A673 (cell line): ENCODE measurements at regions not wholly inside any gene's neighbourhood (a gene's known extent, or its start where the extent isn't known, plus 50 kb on each side); places are given as distances from the start of the nearest gene placed in this dataset.

Source experiments
- BruUV-seq: library from RNA; stranded (reverse); fragments of 400-500 nt; replicated peaks from 2 replicates; lab custom pipeline; 2021; lab: Mats Ljungman, UMichigan
- CTCF ChIA-PET: fragments of 300-600 bp; sonication (Branson Sonifier 250); formaldehyde crosslinking; loops from one replicate; lab custom pipeline; 2022; ENCODE audit warnings: antibody characterized with exemption; lab: Charles Lee
- POLR2A ChIA-PET: fragments of 300-600 bp; sonication (Branson Sonifier 250); formaldehyde crosslinking; loops from one replicate; lab custom pipeline; 2022; ENCODE audit warnings: antibody characterized with exemption; ENCODE audit not compliant: low non-redundant PET; lab: Charles Lee
- DNase-seq: peaks from one replicate; pipeline ENCODE4 v3.0.0-alpha.2; 2015; ENCODE audit warnings: low spot score
- H3K27ac ChIP-seq: fragments of 200-600 bp; sonication (generic); 2 replicates; pipeline ENCODE4 v1.5.1; 2016; ENCODE audit warnings: mixed run types, low read depth, mild to moderate bottlenecking, mixed read lengths, antibody characterized with exemption, low read length; ENCODE audit not compliant: poor library complexity, severe bottlenecking
- H3K27me3 ChIP-seq: fragments of 200-600 bp; sonication (generic); replicated peaks from 2 replicates; pipeline ENCODE4 v1.6.1; 2017; ENCODE audit warnings: mixed run types, low read depth, mild to moderate bottlenecking, mixed read lengths, antibody characterized with exemption, low read length; ENCODE audit not compliant: insufficient read depth, poor library complexity
- H3K36me3 ChIP-seq: fragments of 200-600 bp; sonication (generic); 2 replicates; pipeline ENCODE4 v1.6.1; 2016; ENCODE audit warnings: mixed run types, mild to moderate bottlenecking, mixed read lengths, antibody characterized with exemption, low read length; ENCODE audit not compliant: insufficient read depth, poor library complexity, severe bottlenecking
- H3K4me1 ChIP-seq: fragments of 200-600 bp; sonication (generic); 2 replicates; pipeline ENCODE4 v1.6.1; 2017; ENCODE audit warnings: mixed run types, mild to moderate bottlenecking, mixed read lengths, antibody characterized with exemption, low read length; ENCODE audit not compliant: insufficient read depth, poor library complexity, severe bottlenecking
- H3K4me3 ChIP-seq: fragments of 200-600 bp; sonication (generic); 2 replicates; pipeline ENCODE4 v1.5.1; 2016; ENCODE audit warnings: low read depth, mixed run types, mild to moderate bottlenecking, mixed read lengths, low read length; ENCODE audit not compliant: poor library complexity, severe bottlenecking
- H3K9me3 ChIP-seq: fragments of 200-600 bp; sonication (generic); 2 replicates; pipeline ENCODE4 v1.6.1; 2016; ENCODE audit warnings: mixed run types, low read depth, mild to moderate bottlenecking, mixed read lengths, antibody characterized with exemption, low read length; ENCODE audit not compliant: poor library complexity, severe bottlenecking
- CTCF ChIP-seq: fragments of 300-800, 200-600 bp; sonication (generic); conservative IDR thresholded peaks from 2 replicates; pipeline ENCODE4 v1.5.1; 2017; ENCODE audit warnings: low read depth, mild to moderate bottlenecking, antibody characterized with exemption, low read length, moderate library complexity, mixed read lengths
- EZH2 ChIP-seq: fragments of 200-600 bp; sonication (generic); IDR thresholded peaks from 2 replicates; pipeline ENCODE4 v1.6.1; 2017; ENCODE audit warnings: borderline replicate concordance, low read depth, mild to moderate bottlenecking, mixed read lengths, antibody characterized with exemption, low read length; ENCODE audit not compliant: poor library complexity, severe bottlenecking
- intact Hi-C: fragments of 100-400 bp; cut with micrococcal nuclease; formaldehyde crosslinking; loops from one replicate; pipeline ENCODE4 v1.10.0; 2022; ENCODE audit not compliant: unreplicated experiment

- DNase-seq = no peak
- H3K9me3 ChIP-seq = no peaks in the 10 kb centered on the region
- BruUV-seq = no TSS peak
- no peak overlapping the region for H3K27ac ChIP-seq
- no peaks in the 10 kb centered on the region for H3K36me3 ChIP-seq
- no peaks in the 10 kb centered on the region for H3K27me3 ChIP-seq
- no peaks in the 10 kb centered on the region for H3K4me1 ChIP-seq
- ChIA-PET CTCF (no interaction called here), POLR2A (no interaction called here)
- H3K4me3 ChIP-seq = no peak overlapping the region
- TF ChIP-seq CTCF (no peak), EZH2 (no peak)
- intact Hi-C loops = no loop called here
Observed at GRCh38 chr1:166507347-166507746, 331.9 kb upstream of the POGK start.

GRCh38 chr1:166511761-166512160 lies 327.5 kb upstream of the POGK start:
- Histone ChIP-seq H3K4me3 (no peak overlapping the region), H3K27ac (no peak overlapping the region), H3K36me3 (no peaks in the 10 kb centered on the region), H3K27me3 (no peaks in the 10 kb centered on the region), H3K4me1 (no peaks in the 10 kb centered on the region), H3K9me3 (peaks cover 7% of the 10 kb centered on the region)
- no peak for TF ChIP-seq EZH2
- no peak for TF ChIP-seq CTCF
- intact Hi-C loops = no loop called here
- ChIA-PET POLR2A (no interaction called here), CTCF (no interaction called here)
- no TSS peak for BruUV-seq
- no peak for DNase-seq

GRCh38 chr1:166514067-166514466 lies 325.2 kb upstream of the POGK start:
- intact Hi-C loops = no loop called here
- POLR2A ChIA-PET = no interaction called here
- no peak for DNase-seq
- no TSS peak for BruUV-seq
- no peak overlapping the region for H3K4me3 ChIP-seq
- no peak overlapping the region for H3K27ac ChIP-seq
- CTCF ChIA-PET = no interaction called here
- H3K4me1 ChIP-seq = no peaks in the 10 kb centered on the region
- H3K9me3 ChIP-seq = peaks cover 7% of the 10 kb centered on the region
- H3K36me3 ChIP-seq = no peaks in the 10 kb centered on the region
- no peaks in the 10 kb centered on the region for H3K27me3 ChIP-seq
- no peak for TF ChIP-seq CTCF
- no peak for TF ChIP-seq EZH2
